Occipital lobe (tissue), 1 donor: ENCODE measurements at regions not wholly inside any gene's neighbourhood (a gene's known extent, or its start where the extent isn't known, plus 50 kb on each side); places are given as distances from the start of the nearest gene placed in this dataset.

Source experiments
- DNase-seq: peaks from one replicate; lab custom pipeline; 2025; lab: John Stamatoyannopoulos, UW

GRCh38 chr1:173128742-173129141 lies 78.0 kb upstream of the TNFSF18 start:
- no peak for DNase-seq

- DNase-seq: no peak
Observed at GRCh38 chr1:173127369-173128307, 76.9 kb upstream of the TNFSF18 start.

GRCh38 chr1:173126421-173126820 lies 75.7 kb upstream of the TNFSF18 start:
- no peak for DNase-seq

GRCh38 chr1:173122958-173123852 lies 72.5 kb upstream of the TNFSF18 start:
- peak; percentile 17 for DNase-seq

- DNase-seq: no peak
Observed at GRCh38 chr1:173122344-173122935, 71.7 kb upstream of the TNFSF18 start.

- no peak for DNase-seq
Observed at GRCh38 chr1:173118404-173118803, 67.7 kb upstream of the TNFSF18 start.

GRCh38 chr1:173117761-173118160 lies 67.0 kb upstream of the TNFSF18 start:
- DNase-seq: no peak

- no peak for DNase-seq
Observed at GRCh38 chr1:173117108-173117633, 66.4 kb upstream of the TNFSF18 start.

GRCh38 chr1:173114346-173114745 lies 63.6 kb upstream of the TNFSF18 start:
- DNase-seq: no peak

- no peak for DNase-seq
Observed at GRCh38 chr1:173113015-173113741, 62.4 kb upstream of the TNFSF18 start.

GRCh38 chr1:173112129-173112528 lies 61.4 kb upstream of the TNFSF18 start:
- DNase-seq: no peak

- no peak for DNase-seq
Observed at GRCh38 chr1:173107696-173108095, 57.0 kb upstream of the TNFSF18 start.

GRCh38 chr1:173103006-173103405 lies 52.3 kb upstream of the TNFSF18 start:
- DNase-seq: no peak

GRCh38 chr1:173101589-173101988 lies 50.8 kb upstream of the TNFSF18 start:
- no peak for DNase-seq

GRCh38 chr1:173100476-173101107 lies 49.9 kb upstream of the TNFSF18 start:
- DNase-seq: no peak
